Fibroblast of mammary gland (primary cell): ENCODE measurements at regions not wholly inside any gene's neighbourhood (a gene's known extent, or its start where the extent isn't known, plus 50 kb on each side); places are given as distances from the start of the nearest gene placed in this dataset.

ENCODE experiments used
- DNase-seq: peaks from one replicate; pipeline ENCODE4 v3.0.0-alpha.2; 2010; ENCODE audit warnings: low read depth
- H3K4me3 ChIP-seq: 2 replicates; pipeline ENCODE4 v1.5.1; 2011; ENCODE audit warnings: low read depth, mild to moderate bottlenecking, low read length, moderate library complexity; ENCODE audit not compliant: control insufficient read depth
- TF ChIP-seq, protein P1 (sequence below): conservative IDR thresholded peaks from 2 replicates; pipeline ENCODE4 v1.5.1; 2011; ENCODE audit warnings: low read depth, low read length, inconsistent platforms; ENCODE audit not compliant: control insufficient read depth, insufficient read depth

DNA sequence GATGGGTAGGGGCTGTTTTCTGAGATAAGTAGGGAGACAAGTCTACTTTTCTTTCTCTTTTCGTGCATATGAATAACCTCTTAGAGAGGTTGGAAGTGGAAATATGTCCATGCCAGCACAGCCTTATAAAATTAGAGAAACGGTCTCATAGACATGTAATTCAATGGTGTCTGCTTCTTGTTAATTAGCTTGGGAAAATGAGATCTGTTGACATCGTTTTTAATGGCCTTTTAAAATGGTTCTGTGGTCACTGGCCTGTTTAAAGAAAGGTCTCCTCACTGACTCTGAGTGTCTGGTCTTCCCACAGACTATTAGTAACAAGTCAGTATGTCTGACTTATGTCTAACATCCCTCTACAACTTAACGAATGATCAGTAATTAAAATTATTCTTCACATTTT lies 487.1 kb downstream of the SLITRK6 start:
- H3K4me3 ChIP-seq = no peak overlapping the region
- no peak for DNase-seq
- TF ChIP-seq, protein P1, sequence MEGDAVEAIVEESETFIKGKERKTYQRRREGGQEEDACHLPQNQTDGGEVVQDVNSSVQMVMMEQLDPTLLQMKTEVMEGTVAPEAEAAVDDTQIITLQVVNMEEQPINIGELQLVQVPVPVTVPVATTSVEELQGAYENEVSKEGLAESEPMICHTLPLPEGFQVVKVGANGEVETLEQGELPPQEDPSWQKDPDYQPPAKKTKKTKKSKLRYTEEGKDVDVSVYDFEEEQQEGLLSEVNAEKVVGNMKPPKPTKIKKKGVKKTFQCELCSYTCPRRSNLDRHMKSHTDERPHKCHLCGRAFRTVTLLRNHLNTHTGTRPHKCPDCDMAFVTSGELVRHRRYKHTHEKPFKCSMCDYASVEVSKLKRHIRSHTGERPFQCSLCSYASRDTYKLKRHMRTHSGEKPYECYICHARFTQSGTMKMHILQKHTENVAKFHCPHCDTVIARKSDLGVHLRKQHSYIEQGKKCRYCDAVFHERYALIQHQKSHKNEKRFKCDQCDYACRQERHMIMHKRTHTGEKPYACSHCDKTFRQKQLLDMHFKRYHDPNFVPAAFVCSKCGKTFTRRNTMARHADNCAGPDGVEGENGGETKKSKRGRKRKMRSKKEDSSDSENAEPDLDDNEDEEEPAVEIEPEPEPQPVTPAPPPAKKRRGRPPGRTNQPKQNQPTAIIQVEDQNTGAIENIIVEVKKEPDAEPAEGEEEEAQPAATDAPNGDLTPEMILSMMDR = no peak

DNA sequence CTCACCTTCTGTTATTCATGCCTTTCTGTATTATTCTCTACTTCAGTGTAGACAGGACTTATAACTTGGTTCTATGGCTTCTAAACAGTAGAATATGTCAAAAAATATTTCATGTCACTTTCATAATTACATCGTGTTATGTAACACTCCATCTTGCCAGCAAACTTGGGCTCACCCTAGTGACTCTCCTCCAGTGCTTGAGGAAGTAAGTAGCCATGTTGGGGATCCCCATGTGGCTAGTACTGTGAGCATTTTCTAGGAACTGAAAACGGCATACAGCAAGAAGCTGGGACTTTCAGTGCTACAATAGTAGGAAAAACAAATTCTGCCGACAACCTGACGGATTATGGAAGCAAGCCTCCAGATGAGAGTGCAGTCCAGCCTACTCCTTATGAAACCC lies 495.6 kb downstream of the SLITRK6 start:
- no peak overlapping the region for H3K4me3 ChIP-seq
- TF ChIP-seq, protein P1 = no peak
- DNase-seq = no peak

DNA sequence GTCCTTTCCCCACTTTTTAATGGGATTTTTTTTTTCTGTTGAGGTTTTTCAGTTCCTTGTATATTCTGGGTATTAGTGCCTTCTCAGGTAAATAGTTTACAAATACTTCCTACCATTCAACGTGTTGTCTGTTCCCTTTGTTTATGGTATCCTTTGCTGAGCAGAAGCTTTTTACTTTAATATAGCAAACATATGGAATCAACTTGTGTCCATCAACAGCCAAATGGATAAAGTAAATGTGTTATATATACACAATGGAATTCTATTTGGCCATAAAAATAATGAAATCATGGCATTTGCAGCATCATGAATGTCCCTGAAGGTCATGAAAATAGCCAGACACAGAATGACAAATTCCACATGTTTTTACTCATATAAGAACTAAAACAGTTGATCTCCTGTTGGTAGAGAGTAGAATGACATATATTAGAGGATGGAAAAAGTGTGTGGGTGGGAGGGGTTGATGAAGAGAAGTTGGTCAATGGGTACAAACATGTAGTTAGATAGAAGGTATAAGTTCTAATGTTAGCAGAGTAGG lies 500.8 kb downstream of the SLITRK6 start:
- DNase-seq = no peak
- no peak overlapping the region for H3K4me3 ChIP-seq
- TF ChIP-seq, protein P1 = no peak

DNA sequence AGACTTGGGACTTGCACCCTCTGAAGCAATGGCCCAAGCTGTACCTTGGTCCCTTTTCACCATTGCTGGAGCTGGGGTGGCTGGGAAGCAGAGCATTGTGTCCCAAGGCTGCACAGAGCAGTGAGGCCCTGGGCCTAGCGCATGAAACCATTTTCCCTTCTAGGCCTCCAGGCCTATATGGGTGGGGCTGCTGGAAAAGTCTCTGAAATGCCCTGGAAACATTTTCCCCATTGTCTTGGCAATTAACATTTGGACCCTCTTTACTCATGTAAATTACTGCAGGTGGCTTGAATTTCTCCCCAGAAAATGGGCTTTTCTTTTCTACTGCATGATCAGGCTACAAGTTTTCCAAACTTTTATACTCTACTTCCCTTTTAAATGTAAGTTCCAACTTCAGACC lies 510.5 kb downstream of the SLITRK6 start:
- DNase-seq = no peak
- TF ChIP-seq, protein P1 = no peak

DNA sequence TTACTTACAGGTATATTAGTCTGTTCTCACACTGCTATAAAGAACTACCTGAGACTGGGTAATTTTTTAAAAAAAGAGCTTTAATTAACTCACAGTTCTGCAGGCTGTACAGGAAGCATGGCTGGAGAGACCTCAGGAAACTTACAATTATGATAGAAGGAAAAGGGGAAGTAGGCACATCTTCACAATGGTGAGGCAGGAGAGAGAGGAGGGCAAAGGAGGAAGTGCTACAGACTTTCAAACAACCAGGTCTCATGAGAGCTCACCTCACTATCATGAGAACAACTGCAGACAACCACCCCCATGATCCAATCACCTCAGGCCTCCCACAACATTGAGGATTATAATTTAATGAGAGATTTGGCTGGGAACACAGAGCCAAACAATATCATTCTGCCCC lies 511.7 kb downstream of the SLITRK6 start:
- no peak overlapping the region for H3K4me3 ChIP-seq
- TF ChIP-seq, protein P1 = no peak
- no peak for DNase-seq

More for the DNA sequence above, 510.5 kb downstream of the SLITRK6 start:
- H3K4me3 ChIP-seq = no peak overlapping the region

DNA sequence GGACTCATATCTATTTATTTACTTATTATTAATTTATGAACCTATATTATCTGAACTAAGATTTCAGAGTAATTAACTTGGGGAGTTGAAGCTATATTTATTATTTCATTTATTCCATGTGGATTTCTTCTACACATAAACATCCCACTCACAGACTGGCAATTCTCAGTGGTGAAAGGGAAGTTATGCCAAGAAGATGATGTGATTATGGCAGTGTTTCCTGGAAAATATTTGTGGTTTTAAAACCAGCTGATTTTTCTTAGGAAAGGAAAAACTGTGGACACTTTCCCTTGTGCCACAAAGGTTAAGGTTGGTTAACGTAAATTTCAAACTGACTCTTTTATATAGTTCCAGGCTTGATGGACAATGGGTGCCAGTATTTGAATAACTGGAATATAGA lies 513.1 kb downstream of the SLITRK6 start:
- TF ChIP-seq, protein P1 = no peak
- H3K4me3 ChIP-seq = no peak overlapping the region
- DNase-seq = no peak

DNA sequence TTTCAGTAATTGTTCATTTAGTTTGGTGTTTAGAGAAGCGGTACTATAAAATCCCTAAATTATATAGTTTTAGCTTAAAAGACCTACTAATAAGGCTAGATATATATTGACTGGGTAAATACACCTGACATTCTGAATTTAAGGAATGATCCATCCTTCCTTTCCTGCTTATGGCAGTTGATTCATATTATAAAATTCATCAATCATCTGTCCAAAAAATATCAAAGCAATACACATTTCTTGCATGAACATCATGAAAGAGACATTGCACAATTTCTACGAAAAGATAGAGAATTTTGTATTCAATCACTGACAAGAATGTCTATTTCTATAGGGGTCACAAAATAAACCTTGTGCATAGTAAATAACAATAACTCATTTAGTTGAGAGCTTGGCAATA lies 514.9 kb downstream of the SLITRK6 start:
- TF ChIP-seq, protein P1 = no peak

More for the DNA sequence above, 514.9 kb downstream of the SLITRK6 start:
- no peak overlapping the region for H3K4me3 ChIP-seq
- no peak for DNase-seq
